Liver (tissue), 8 donors: ENCODE measurements at regions not wholly inside any gene's neighbourhood (a gene's known extent, or its start where the extent isn't known, plus 50 kb on each side); places are given as distances from the start of the nearest gene placed in this dataset.

Experiments used
- DNase-seq: peaks from one replicate; pipeline ENCODE4 v3.0.0-alpha.2; 2017; ENCODE audit warnings: low spot score
- H3K27ac ChIP-seq, 2 donors: one replicate each; pipeline ENCODE4 v1.7.0; 2013; ENCODE audit warnings: inconsistent platforms in 2 of 2, low read length in 2 of 2, control low read depth in 1 of 2, low read depth in 1 of 2, mild to moderate bottlenecking in 1 of 2
- H3K27me3 ChIP-seq, 4 donors: one replicate each; pipeline versions ENCODE4 v1.6.1 to v1.7.0; 2013; ENCODE audit warnings: low read length in 3 of 4, inconsistent platforms in 1 of 4, mild to moderate bottlenecking in 1 of 4, moderate library complexity in 1 of 4; ENCODE audit not compliant: control insufficient read depth in 4 of 4, insufficient read depth in 4 of 4
- H3K36me3 ChIP-seq, 4 donors: one replicate each; pipeline versions ENCODE4 v1.6.1 to v1.7.0; 2013; ENCODE audit warnings: low read length in 3 of 4, mild to moderate bottlenecking in 3 of 4, low read depth in 1 of 4, moderate library complexity in 1 of 4; ENCODE audit not compliant: control insufficient read depth in 4 of 4, insufficient read depth in 3 of 4
- H3K4me1 ChIP-seq, 4 donors: one replicate each; pipeline versions ENCODE4 v1.6.1 to v1.7.0; 2013; ENCODE audit warnings: low read length in 3 of 4, mild to moderate bottlenecking in 3 of 4, moderate library complexity in 1 of 4; ENCODE audit not compliant: control insufficient read depth in 4 of 4, insufficient read depth in 4 of 4
- H3K4me3 ChIP-seq, 3 donors: one replicate each; pipeline versions ENCODE4 v1.6.1 to v1.7.0; 2013; ENCODE audit warnings: low read length in 3 of 3, control low read depth in 1 of 3, low read depth in 1 of 3, mild to moderate bottlenecking in 1 of 3
- H3K9ac ChIP-seq, 2 donors: one replicate each; pipeline ENCODE4 v1.7.0; 2013; ENCODE audit warnings: low read length in 2 of 2, mild to moderate bottlenecking in 2 of 2, moderate library complexity in 2 of 2, control low read depth in 1 of 2, low read depth in 1 of 2
- H3K9me3 ChIP-seq, 4 donors: one replicate each; pipeline versions ENCODE4 v1.6.1 to v1.7.0; 2013; ENCODE audit warnings: low read length in 3 of 4; ENCODE audit not compliant: control insufficient read depth in 4 of 4
- EGR1 ChIP-seq, 2 donors: IDR thresholded peaks; 2 replicates each; pipeline ENCODE4 v1.6.1; 2016 to 2018; ENCODE audit warnings: antibody characterized with exemption in 2 of 2, low read depth in 2 of 2
- FOXA1 ChIP-seq: IDR thresholded peaks from 2 replicates; pipeline ENCODE4 v1.6.1; 2016; ENCODE audit warnings: antibody characterized with exemption
- FOXA2 ChIP-seq: IDR thresholded peaks from 2 replicates; pipeline ENCODE4 v1.6.1; 2016; ENCODE audit warnings: antibody characterized with exemption
- GABPA ChIP-seq, 2 donors: IDR thresholded peaks in 1 of 2; conservative IDR thresholded peaks in 1 of 2; 2 replicates each; pipeline ENCODE4 v1.6.1; 2016; ENCODE audit warnings: antibody characterized with exemption in 2 of 2, mild to moderate bottlenecking in 1 of 2, moderate library complexity in 1 of 2
- HNF4A ChIP-seq, 2 donors: conservative IDR thresholded peaks; 2 replicates each; pipeline ENCODE4 v1.6.1; 2016; ENCODE audit warnings: antibody characterized with exemption in 2 of 2, mild to moderate bottlenecking in 2 of 2
- HNF4G ChIP-seq: IDR thresholded peaks from 2 replicates; pipeline ENCODE4 v1.6.1; 2016; ENCODE audit warnings: antibody characterized with exemption
- JUND ChIP-seq, 2 donors: IDR thresholded peaks; 2 replicates each; pipeline ENCODE4 v1.6.1; 2016; ENCODE audit warnings: antibody characterized with exemption in 2 of 2
- NR2F2 ChIP-seq: IDR thresholded peaks from 2 replicates; pipeline ENCODE4 v1.6.1; 2016; ENCODE audit warnings: antibody characterized with exemption
- RAD21 ChIP-seq, 2 donors: IDR thresholded peaks; 2 replicates each; pipeline ENCODE4 v1.6.1; 2016; ENCODE audit warnings: antibody characterized with exemption in 2 of 2, mild to moderate bottlenecking in 2 of 2
- RXRA ChIP-seq, 2 donors: IDR thresholded peaks; 2 replicates each; pipeline ENCODE4 v1.6.1; 2017 to 2018; ENCODE audit warnings: antibody characterized with exemption in 2 of 2, mild to moderate bottlenecking in 1 of 2
- YY1 ChIP-seq: IDR thresholded peaks from 2 replicates; pipeline ENCODE4 v1.6.1; 2016; ENCODE audit warnings: antibody characterized with exemption, mild to moderate bottlenecking
- WGBS: extraction: QIAGEN DNeasy Blood & Tissue Kit; methylation state at CpG from one replicate; pipeline ENCODE4 v1.1.7; 2013; 5-methylcytosine and 5-hydroxymethylcytosine counted together
- TF ChIP-seq, protein P1 (sequence below): IDR thresholded peaks from 2 replicates; pipeline ENCODE4 v1.6.1; 2016; ENCODE audit warnings: antibody characterized with exemption
- TF ChIP-seq, protein P2 (sequence below): fragments of 150-350 bp; IDR thresholded peaks from 2 replicates; pipeline ENCODE4 v1.5.1; 2017; ENCODE audit warnings: improper control_type of control experiment, low read depth, low read length; ENCODE audit not compliant: missing input control
- TF ChIP-seq, protein P3 (sequence below): IDR thresholded peaks from 2 replicates; pipeline ENCODE4 v1.6.1; 2016; ENCODE audit warnings: antibody characterized with exemption
- TF ChIP-seq, protein P4 (sequence below): IDR thresholded peaks from 2 replicates; pipeline ENCODE4 v1.6.1; 2016; ENCODE audit warnings: antibody characterized with exemption, mild to moderate bottlenecking
- donor health status: healthy.
- donor health status: healthy.
- donor health status: healthy.
- donor health status: healthy.
- donor health status: healthy.

DNA sequence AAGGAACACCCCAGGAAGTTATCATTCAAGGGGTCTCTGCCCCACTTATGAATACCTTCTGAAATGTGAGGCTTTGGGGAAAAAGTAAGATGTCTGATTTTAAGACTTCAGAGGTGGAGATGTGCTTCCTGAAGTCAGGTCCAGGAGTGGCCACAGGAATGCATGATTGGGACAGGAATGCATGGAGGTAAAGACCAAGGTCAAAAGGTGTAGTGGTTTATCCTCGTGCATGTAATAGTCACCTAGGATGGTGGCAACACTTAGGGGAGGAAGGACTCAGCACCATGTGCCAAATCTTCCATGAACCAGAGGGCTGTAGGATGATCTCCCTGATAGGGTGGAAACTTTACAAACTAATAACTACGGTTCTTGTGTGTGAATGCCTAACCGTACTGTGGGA, 217.3 kb downstream of the C12orf75 start:
- H3K4me1 ChIP-seq: no peaks in the 10 kb centered on the region
- H3K27me3 ChIP-seq: no peaks in the 10 kb centered on the region
- TF ChIP-seq GABPA (IDR thresholded peaks at IDR 0.05 in 1 of 2, conservative IDR thresholded peaks at IDR 0.05 in 1 of 2) (no peak), FOXA2 (no peak), HNF4A (conservative IDR thresholded peaks at IDR 0.05) (no peak), HNF4G (no peak), RXRA (IDR thresholded peaks at IDR 0.05) (no peak), NR2F2 (no peak)
- TF ChIP-seq, protein P1, sequence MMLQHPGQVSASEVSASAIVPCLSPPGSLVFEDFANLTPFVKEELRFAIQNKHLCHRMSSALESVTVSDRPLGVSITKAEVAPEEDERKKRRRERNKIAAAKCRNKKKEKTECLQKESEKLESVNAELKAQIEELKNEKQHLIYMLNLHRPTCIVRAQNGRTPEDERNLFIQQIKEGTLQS: no peak
- TF ChIP-seq, protein P2, sequence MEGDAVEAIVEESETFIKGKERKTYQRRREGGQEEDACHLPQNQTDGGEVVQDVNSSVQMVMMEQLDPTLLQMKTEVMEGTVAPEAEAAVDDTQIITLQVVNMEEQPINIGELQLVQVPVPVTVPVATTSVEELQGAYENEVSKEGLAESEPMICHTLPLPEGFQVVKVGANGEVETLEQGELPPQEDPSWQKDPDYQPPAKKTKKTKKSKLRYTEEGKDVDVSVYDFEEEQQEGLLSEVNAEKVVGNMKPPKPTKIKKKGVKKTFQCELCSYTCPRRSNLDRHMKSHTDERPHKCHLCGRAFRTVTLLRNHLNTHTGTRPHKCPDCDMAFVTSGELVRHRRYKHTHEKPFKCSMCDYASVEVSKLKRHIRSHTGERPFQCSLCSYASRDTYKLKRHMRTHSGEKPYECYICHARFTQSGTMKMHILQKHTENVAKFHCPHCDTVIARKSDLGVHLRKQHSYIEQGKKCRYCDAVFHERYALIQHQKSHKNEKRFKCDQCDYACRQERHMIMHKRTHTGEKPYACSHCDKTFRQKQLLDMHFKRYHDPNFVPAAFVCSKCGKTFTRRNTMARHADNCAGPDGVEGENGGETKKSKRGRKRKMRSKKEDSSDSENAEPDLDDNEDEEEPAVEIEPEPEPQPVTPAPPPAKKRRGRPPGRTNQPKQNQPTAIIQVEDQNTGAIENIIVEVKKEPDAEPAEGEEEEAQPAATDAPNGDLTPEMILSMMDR: no peak
- TF ChIP-seq, protein P3, sequence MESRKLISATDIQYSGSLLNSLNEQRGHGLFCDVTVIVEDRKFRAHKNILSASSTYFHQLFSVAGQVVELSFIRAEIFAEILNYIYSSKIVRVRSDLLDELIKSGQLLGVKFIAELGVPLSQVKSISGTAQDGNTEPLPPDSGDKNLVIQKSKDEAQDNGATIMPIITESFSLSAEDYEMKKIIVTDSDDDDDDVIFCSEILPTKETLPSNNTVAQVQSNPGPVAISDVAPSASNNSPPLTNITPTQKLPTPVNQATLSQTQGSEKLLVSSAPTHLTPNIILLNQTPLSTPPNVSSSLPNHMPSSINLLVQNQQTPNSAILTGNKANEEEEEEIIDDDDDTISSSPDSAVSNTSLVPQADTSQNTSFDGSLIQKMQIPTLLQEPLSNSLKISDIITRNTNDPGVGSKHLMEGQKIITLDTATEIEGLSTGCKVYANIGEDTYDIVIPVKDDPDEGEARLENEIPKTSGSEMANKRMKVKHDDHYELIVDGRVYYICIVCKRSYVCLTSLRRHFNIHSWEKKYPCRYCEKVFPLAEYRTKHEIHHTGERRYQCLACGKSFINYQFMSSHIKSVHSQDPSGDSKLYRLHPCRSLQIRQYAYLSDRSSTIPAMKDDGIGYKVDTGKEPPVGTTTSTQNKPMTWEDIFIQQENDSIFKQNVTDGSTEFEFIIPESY: no peak
- TF ChIP-seq, protein P4, sequence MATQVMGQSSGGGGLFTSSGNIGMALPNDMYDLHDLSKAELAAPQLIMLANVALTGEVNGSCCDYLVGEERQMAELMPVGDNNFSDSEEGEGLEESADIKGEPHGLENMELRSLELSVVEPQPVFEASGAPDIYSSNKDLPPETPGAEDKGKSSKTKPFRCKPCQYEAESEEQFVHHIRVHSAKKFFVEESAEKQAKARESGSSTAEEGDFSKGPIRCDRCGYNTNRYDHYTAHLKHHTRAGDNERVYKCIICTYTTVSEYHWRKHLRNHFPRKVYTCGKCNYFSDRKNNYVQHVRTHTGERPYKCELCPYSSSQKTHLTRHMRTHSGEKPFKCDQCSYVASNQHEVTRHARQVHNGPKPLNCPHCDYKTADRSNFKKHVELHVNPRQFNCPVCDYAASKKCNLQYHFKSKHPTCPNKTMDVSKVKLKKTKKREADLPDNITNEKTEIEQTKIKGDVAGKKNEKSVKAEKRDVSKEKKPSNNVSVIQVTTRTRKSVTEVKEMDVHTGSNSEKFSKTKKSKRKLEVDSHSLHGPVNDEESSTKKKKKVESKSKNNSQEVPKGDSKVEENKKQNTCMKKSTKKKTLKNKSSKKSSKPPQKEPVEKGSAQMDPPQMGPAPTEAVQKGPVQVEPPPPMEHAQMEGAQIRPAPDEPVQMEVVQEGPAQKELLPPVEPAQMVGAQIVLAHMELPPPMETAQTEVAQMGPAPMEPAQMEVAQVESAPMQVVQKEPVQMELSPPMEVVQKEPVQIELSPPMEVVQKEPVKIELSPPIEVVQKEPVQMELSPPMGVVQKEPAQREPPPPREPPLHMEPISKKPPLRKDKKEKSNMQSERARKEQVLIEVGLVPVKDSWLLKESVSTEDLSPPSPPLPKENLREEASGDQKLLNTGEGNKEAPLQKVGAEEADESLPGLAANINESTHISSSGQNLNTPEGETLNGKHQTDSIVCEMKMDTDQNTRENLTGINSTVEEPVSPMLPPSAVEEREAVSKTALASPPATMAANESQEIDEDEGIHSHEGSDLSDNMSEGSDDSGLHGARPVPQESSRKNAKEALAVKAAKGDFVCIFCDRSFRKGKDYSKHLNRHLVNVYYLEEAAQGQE: no peak
- no peaks in the 10 kb centered on the region for H3K36me3 ChIP-seq
- 87% methylated on average over 3 of the region's 3 CpGs for WGBS
- H3K27ac ChIP-seq: no peak overlapping the region
- no peaks in the 10 kb centered on the region for H3K9me3 ChIP-seq
- H3K4me3 ChIP-seq: no peak overlapping the region
- DNase-seq: no peak
- no peak overlapping the region for H3K9ac ChIP-seq

DNA sequence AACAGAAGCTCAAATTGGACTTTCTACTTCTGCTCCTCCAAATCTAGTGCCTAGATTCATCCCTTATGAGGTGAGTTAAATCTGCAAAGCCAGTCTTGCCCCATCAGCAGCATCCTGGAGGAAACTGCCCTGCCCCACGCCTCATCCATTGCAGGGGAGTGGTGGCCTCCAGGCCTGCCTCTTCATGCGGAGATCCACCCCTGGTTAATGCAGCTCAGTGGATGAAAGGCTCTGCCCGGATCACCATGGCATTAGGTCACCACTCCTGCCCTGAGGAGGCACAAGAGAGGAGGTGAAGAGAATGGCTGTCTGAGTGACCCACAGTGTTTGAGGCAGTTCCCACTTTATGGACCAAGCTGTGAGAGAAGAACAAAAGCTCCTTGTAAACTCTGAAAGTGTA, 218.1 kb downstream of the C12orf75 start:
- WGBS: 84% methylated on average over 3 of the region's 3 CpGs
- Histone ChIP-seq H3K4me1 (no peaks in the 10 kb centered on the region), H3K27ac (no peak overlapping the region), H3K4me3 (no peak overlapping the region), H3K9ac (no peak overlapping the region), H3K9me3 (no peaks in the 10 kb centered on the region), H3K36me3 (no peaks in the 10 kb centered on the region), H3K27me3 (no peaks in the 10 kb centered on the region)
- TF ChIP-seq FOXA1 (no peak), YY1 (no peak), JUND (IDR thresholded peaks at IDR 0.05) (no peak), RAD21 (IDR thresholded peaks at IDR 0.05) (no peak), NR2F2 (no peak), HNF4G (no peak), GABPA (IDR thresholded peaks at IDR 0.05 in 1 of 2, conservative IDR thresholded peaks at IDR 0.05 in 1 of 2) (no peak), EGR1 (IDR thresholded peaks at IDR 0.05; ENCODE audit: low read depth in 2 of 2) (no peak)
- TF ChIP-seq, protein P1: no peak
- TF ChIP-seq, protein P4: no peak
- TF ChIP-seq, protein P3: no peak
- no peak for DNase-seq
